NCI-H446 (cell line): ENCODE measurements at regions not wholly inside any gene's neighbourhood (a gene's known extent, or its start where the extent isn't known, plus 50 kb on each side); places are given as distances from the start of the nearest gene placed in this dataset.
A peak's percentile ranks its signal among the peaks of the same experiment; 100 is the strongest.
"Not testable (repeated sequence)": the region's sequence is repeated elsewhere in the genome, so short reads cannot be mapped to it uniquely, and the experiment has no call there.

ENCODE experiments used
- DNase-seq, 2 experiments: peaks; one replicate each; lab custom pipeline; 2025; lab: John Stamatoyannopoulos, UW

- no peak for DNase-seq
Observed at GRCh38 chr12:67455236-67455635, 186.1 kb downstream of the CAND1 start.

GRCh38 chr12:67456431-67456901, 187.3 kb downstream of the CAND1 start:
- peak; percentile 98 for DNase-seq

- no peak for DNase-seq
Observed at GRCh38 chr12:67457136-67457535, 188.0 kb downstream of the CAND1 start.

GRCh38 chr12:67457778-67458665, 188.9 kb downstream of the CAND1 start:
- DNase-seq = no peak

DNA sequence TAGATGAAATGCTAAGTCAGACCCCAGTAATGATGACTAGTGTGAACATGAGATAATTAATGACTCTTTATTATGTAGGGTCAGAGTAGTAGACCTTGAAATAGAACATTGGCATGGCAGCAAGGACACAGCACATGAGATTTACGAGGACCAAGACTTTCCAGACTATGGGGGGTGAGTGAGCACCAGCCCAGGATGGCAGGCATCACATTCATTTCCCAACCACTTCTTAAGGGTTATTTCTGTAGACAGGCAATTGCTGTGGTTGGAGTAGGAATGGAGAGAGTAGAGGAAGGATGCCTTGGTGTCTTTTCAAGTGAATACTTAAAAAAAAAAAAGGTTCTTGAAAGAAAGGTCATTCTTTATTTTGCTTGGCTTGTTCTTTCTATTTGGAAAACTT, 189.4 kb upstream of the DYRK2 start:
- no peak for DNase-seq

DNA sequence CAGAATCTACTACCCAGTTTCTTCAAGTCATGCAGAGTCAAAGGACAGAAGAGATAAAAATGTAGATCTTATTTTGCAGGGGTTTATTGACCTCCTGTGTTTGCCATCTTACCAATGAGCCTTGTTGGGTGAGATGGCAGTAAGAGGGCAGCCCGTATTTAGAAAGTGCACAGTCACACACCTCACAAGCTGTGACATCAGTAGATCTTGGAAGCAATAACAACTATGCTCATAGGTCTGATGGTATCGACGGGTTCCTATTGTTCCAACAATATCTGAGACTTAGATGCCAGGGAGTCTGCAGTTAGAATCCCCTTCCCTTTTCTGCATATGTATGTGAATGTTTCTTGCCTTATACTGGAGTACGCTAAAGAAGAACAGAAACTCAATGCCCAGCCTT, 189.0 kb upstream of the DYRK2 start:
- DNase-seq = no peak

DNA sequence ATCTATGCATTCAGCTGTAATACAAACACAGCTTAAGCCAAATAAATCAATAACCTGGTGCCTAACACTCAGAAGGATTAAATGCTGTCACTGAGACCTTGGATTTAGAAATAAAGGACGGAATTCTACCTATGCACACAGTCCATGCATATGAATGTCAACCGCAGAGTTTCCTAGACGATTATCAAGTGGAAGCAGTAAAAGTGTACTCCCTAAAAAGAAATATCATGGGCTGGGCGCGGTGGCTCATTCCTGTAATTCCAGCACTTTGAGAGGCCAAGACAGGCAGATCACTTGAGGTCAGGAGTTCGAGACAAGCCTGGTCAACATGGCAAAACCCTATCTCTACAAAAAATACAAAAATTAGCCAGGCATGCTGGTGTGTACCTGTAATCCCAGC, 188.2 kb upstream of the DYRK2 start:
- DNase-seq = no peak

DNA sequence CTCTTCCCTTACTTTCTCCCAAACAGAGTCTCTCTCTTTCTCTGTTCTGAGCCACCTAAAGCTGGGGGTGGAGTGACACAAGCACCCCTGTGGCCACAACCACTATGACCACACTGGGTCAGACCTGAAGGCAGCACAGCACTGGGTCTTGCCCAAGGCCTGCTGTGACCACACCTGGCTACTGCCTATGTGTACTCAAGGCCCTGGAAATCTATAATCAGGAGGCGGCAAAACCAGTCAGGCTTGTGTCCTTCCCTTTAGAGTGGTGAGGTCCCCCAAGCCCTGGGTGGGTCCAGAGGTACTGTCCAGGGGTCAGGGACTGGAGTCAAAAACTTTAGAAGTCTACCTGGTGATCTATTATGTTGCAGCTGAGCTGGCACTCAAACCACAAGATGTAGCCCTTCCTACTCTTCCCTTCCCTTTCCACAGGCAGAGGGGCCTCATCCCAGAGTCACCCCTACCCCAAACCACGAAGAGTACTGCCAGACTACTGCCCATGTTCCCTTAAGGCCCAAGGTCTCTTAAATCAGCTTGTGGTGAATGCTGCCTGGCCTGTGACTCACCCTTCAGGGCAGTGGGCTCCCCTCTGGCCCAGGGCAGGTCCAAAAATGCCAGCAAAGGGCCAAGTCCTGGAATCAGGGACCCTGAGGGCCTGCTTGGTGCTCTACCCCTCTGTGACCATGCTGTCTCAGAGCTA, 179.8 kb upstream of the DYRK2 start:
- DNase-seq = no peak

- no peak for DNase-seq
Observed at GRCh38 chr12:67469666-67470065, 178.9 kb upstream of the DYRK2 start.

DNA sequence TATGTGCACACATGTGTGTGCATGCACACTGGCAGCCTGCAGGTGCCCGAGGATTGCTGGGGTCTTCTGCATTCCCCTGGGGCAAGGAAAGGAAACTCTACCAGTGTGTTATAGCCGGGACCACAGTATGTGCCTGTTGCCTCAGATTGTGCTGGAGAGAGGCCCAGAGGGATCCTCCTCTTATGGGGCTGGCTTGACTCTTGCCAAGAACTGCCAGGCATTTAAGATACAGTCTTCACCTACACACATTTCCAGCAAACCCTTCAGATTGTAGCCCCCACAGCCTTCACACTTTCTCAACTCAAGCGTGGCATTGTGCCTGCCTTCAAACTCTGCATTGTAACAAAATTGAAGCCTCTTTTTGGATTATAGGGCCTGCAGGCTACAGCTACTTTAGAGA, 176.7 kb upstream of the DYRK2 start:
- peak; percentile 47 to 81 for DNase-seq

DNA sequence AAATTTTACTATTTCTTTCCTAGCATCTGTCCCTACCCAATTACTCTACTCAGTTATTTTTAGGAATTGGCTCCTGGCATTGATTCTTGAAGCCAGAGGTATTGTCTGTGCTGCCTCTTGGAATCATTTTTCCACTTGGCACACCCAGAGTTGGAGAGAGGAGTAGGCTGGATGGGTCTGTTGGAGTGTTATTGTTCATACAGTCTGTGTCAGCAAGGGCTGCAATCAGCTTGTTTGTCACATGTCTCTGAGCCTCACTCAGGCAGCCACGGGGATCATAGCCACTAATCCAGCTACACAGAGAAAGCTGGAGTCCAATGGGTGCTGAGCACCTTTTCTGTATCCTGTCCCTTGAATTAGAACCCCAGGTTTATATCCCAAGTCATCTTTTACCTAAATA, 176.0 kb upstream of the DYRK2 start:
- peak; percentile 86 to 94 for DNase-seq

DNA sequence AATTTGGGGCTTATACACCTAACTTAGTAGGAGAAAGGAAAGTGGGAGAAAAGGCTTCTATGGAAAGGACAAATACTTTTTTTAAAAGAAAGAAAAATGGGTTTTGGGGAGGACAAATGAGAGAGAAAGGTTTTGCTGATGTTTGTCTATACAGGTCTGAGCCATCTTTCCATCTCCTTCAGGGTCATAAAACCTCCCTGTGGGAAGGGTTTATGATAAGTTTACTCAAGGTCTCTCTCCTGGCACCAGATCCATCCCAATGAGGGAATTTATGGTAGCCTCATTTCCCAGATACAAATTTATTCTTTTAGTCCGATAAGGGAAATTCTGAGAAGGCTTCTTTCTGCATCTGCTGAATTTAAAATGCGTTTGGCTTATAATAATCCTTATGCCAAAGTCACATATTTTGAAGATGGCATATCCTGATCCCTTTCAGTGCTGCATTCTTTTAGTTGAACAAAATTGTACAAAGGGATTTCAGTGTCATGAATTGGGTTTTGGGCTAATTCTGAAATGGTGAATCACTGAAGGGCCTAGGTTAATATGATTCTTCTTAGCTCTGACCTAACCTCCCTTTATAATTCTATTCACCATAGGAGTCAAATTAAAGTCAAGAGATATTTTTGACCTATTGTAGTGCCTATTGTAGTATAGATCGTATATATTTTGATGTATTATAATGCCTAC, 173.5 kb upstream of the DYRK2 start:
- no peak for DNase-seq

DNA sequence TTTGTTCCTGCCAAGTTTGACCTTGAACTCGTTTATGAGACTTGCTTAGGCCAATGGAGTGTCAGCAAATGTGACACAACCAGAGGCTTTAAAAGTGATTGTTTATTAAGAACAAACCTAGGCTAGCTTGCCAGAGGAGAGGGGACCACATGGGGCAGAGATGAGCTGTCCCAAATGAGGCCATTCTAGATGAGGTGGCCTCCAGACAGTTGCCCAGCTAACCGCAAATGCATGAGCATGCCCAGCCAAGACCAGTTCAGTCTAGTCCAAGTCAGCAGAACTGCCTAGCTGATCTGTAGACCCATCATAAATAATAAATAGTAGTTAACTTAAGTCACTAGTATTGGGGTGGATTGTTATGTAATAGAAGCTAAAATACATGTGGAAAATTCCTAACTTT, 172.8 kb upstream of the DYRK2 start:
- DNase-seq = no peak

- peak; percentile 25 to 81 for DNase-seq
Observed at GRCh38 chr12:67477681-67478265, 170.8 kb upstream of the DYRK2 start.

DNA sequence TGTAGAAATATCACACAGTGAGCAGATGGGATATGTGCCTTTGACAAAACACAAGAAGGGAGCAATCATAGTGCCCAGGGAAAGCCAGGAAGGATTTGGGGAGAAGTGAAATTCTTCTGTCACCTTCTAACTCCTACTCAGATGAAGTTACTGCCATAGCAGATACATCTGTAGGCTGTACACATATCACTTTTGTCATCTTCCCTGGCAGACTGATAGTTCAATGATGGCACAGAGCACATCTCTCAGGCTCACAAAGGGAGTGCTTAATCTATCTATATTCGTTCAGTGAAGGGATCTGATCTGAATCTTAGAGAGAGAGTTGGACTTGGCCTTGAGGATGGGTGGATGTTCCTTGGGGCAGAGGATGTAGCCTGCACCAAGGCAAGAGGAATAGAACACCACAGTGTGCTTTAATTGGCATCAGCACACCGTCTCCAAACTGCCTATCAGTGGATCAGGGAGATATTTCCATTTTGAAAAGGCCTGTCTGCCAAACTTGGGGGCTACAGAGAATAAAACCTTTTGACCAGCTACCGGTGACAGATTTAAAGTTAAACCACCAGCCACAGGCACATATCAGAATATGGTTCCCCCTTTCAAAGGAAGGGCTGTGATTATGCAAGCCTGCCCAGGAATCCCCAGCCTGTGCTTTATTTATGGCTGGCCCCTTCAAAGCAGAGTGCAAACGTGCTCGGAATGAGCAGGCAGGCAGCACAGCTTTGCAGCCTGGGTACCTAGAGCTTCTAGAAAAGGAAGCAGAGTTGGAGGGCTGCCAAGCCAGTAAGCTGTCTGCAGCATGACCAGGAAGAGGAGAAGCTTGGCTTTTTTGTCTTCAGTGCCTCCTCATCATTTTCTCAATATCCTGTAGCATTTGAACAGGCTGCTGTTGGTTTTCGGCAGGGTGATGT, 165.5 kb upstream of the DYRK2 start:
- DNase-seq = peak in 1 of 2 experiments; percentile 53

GRCh38 chr12:67483871-67484554, 164.5 kb upstream of the DYRK2 start:
- no peak for DNase-seq

GRCh38 chr12:67484791-67485480, 163.6 kb upstream of the DYRK2 start:
- DNase-seq = no peak

DNA sequence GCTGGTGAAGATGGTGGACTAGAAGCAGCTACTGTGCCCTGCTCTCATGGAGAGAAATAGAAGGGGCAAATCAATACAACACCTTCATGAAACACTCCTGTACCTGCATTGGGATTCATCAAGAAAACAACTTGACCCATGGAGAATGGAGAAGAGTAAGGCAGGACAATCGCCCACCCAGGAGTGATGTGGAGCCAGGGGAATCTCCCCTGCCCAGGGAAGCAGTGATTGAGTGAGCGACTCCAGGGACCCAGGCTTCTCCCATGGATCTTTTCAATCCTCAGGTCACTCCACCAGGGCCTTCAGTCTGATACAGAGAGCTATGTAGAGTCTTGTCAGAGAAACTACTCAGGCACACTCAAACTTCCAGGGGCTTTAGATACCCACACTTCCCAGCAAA, 161.9 kb upstream of the DYRK2 start:
- DNase-seq = no peak

DNA sequence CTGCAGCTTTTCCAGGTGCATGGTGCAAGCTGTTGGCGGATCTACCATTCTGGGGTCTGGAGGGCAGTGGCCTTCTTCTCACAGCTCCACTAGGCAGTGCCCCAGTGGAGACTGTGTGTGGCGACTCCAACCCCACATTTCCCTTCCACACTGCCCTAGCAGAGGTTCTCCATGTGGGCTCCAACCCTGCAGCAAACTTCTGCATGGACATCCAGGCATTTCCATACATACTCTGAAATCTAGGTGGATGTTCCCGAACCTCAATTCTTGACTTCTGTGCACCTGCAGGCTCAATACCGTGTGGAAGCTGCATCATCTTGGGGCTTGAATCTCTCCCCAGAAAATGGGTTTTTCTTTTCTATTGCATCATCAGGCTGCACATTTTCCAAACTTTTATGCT, 160.2 kb upstream of the DYRK2 start:
- not testable (repeated sequence) for DNase-seq

GRCh38 chr12:67489007-67489406, 159.5 kb upstream of the DYRK2 start:
- no peak for DNase-seq
